ENCODE measurements at regions not wholly inside any gene's neighbourhood (a gene's known extent, or its start where the extent isn't known, plus 50 kb on each side); places are given as distances from the start of the nearest gene placed in this dataset.

- TF ChIP-seq CTCF (IDR thresholded peaks at IDR 0.05; ENCODE audit: insufficient read depth, low read length, missing control alignments), result no peak
- ChIA-PET CTCF (no interaction called here), POLR2A (no interaction called here)
- H3K4me3 ChIP-seq (ENCODE audit: low read depth, low read length), result no peak overlapping the region
- DNase-seq (ENCODE audit: low read depth, low spot score), result no peak
These were observed 877.7 kb downstream of the TLE4 start for GRCh38 chr9:80449513-80449912.

DNA sequence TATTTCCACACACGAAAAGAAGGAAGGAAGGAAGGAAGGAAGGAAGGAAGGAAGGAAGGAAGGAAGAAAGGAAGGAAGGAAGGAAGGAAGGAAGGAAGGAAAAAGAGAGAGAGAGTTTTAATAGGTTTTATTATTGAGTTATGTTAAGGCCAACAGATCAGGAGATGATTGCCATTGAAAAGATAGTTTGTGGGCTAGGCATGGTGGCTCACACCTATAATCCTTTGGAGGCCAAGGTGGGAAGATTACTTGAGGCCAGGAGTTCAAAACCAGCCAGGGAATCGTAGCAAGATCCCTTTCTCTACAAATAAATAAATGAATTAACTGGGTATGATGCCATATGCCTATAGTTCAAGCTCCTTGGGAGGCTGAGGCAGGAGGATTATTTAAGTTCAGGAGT, 877.2 kb downstream of the TLE4 start:
- ChIA-PET CTCF (no interaction called here), POLR2A (no interaction called here)
- no peak for DNase-seq (ENCODE audit: low read depth, low spot score)
- no peak for TF ChIP-seq CTCF (IDR thresholded peaks at IDR 0.05; ENCODE audit: insufficient read depth, low read length, missing control alignments)
- no peak overlapping the region for H3K4me3 ChIP-seq (ENCODE audit: low read depth, low read length)

- DNase-seq (ENCODE audit: low read depth, low spot score), result no peak
- ChIA-PET CTCF (no interaction called here), POLR2A (no interaction called here)
- TF ChIP-seq CTCF (IDR thresholded peaks at IDR 0.05; ENCODE audit: insufficient read depth, low read length, missing control alignments), result no peak
- no peak overlapping the region for H3K4me3 ChIP-seq (ENCODE audit: low read depth, low read length)
These were observed 876.1 kb downstream of the TLE4 start for GRCh38 chr9:80447876-80448275.

DNA sequence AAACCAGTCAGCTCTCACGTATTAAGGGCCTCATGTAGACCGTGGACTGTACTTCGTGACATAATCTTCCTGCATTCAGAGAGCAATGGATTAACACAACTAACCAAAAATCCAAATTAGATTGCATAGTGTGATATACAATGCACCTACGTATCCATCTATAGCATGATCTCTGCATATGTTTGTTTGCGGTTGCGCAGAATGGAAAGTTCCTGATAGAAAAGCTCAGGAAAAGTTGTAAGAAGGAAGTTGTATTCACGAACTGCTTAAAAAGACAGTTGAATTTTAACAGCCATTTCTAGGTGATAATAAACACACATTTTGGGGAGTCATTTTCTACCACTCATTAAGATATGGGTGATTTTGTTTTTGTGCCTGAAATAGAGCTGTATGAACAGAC, 869.0 kb downstream of the TLE4 start:
- TF ChIP-seq CTCF (IDR thresholded peaks at IDR 0.05; ENCODE audit: insufficient read depth, low read length, missing control alignments), result no peak
- no peak for DNase-seq (ENCODE audit: low read depth, low spot score)

DNA sequence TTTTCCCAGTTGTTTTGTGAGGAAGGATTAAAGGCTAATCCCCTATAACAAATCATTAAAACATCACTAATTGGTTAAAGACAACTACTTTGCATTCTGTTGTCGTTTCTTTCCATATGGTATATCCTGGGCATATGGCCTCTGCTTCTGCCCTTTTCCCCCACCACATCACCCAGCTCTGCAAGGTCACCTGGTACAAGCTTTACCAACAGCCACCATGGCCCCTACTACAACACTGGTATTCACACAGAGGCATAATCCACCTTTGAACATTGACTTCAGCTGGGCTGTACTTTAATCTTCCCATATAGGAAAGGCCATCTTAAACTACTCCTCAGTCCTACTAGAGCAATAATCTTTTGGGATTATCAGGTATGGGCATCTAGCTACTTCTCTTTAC, 866.1 kb downstream of the TLE4 start:
- ChIA-PET CTCF (no interaction called here), POLR2A (no interaction called here)
- no peak for TF ChIP-seq CTCF (IDR thresholded peaks at IDR 0.05; ENCODE audit: insufficient read depth, low read length, missing control alignments)
- H3K4me3 ChIP-seq (ENCODE audit: low read depth, low read length), result no peak overlapping the region
- DNase-seq (ENCODE audit: low read depth, low spot score), result no peak

More for the DNA sequence above, 869.0 kb downstream of the TLE4 start:
- H3K4me3 ChIP-seq (ENCODE audit: low read depth, low read length), result no peak overlapping the region
- ChIA-PET POLR2A (no interaction called here), CTCF (no interaction called here)

GRCh38 chr9:80437091-80437640, 865.4 kb downstream of the TLE4 start:
- POLR2A ChIA-PET, result no interaction called here
- CTCF ChIA-PET, result no interaction called here

More at GRCh38 chr9:80437091-80437640, 865.4 kb downstream of the TLE4 start:
- no peak for DNase-seq (ENCODE audit: low read depth, low spot score)
- TF ChIP-seq CTCF (IDR thresholded peaks at IDR 0.05; ENCODE audit: insufficient read depth, low read length, missing control alignments), result no peak
- no peak overlapping the region for H3K4me3 ChIP-seq (ENCODE audit: low read depth, low read length)
